GM12865 (cell line): ENCODE measurements at regions not wholly inside any gene's neighbourhood (a gene's known extent, or its start where the extent isn't known, plus 50 kb on each side); places are given as distances from the start of the nearest gene placed in this dataset.

Experiments
- DNase-seq: peaks from one replicate; pipeline ENCODE4 v3.0.0; 2010; ENCODE audit warnings: low read depth
- H3K4me3 ChIP-seq: 2 replicates; pipeline ENCODE4 v1.5.1; 2011; ENCODE audit warnings: mild to moderate bottlenecking, low read depth, low read length, control low read depth
- CTCF ChIP-seq: IDR thresholded peaks from 2 replicates; pipeline ENCODE4 v1.5.1; 2011; ENCODE audit warnings: low read length, control low read depth, low read depth, inconsistent platforms; ENCODE audit not compliant: insufficient read depth; ENCODE audit errors: missing control alignments

GRCh38 chr12:127558361-127558760, 708.6 kb upstream of the TMEM132C start:
- DNase-seq = no peak
- TF ChIP-seq CTCF = no peak

DNA sequence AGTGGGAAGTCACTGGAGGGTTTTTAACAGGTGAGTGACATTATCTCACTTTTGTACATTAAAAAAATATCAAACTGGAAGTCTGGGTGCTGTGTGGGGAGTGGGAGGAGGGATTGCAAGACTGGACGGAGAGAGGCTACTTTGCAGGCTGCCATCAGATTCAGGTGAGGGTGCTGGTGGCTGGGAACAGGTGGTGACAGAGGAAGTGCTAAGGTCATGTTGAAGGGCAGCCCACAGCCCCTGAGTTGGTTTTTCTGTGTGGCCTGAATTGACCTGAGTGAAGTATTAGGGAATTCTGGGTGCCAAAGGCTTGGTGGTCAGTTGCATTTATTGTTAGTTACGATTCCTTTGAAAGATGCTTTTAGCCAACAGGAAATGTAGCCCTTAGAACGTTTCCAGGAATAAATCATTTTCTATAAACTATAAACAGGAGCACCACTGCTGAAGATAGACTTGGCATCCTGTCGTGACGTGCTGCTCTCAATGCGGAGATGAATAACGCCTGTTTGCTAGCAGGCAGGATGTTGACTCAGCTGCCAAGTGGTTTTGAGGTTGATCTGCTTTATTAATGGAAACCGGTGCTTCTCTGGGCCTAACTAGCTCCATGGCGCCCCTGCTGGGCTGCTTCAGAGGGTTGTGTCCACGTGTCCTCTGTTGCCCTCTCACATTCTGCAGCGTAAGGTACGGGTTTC, 707.5 kb upstream of the TMEM132C start:
- DNase-seq = peak; percentile 91
- peak; percentile 65 for TF ChIP-seq CTCF
- no peak overlapping the region for H3K4me3 ChIP-seq

More at GRCh38 chr12:127558361-127558760, 708.6 kb upstream of the TMEM132C start:
- H3K4me3 ChIP-seq = no peak overlapping the region

DNA sequence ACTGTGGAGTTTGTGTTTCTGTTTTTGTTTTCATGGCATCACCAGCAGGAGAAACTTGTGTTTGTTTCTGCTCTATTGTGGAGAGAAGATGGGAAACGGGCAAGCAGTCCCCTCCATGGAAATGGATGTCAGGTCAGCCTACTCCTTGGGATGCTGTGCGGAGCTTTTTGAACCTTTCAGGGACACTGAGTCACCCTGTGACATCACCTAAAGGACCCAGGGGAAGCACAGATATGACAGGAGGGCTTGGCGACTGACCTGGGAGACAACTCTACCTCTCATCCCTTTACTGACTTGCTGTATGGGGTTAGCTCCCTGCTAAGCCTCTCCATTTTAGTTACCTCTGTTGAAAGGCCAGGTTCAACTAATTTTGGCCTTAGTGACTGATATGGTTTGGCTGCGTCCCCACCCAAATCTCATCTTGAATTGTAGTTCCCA, 706.9 kb upstream of the TMEM132C start:
- DNase-seq = no peak
- H3K4me3 ChIP-seq = no peak overlapping the region
- no peak for TF ChIP-seq CTCF

- DNase-seq = peak; percentile 18
- TF ChIP-seq CTCF = no peak
- no peak overlapping the region for H3K4me3 ChIP-seq
Observed at GRCh38 chr12:127562816-127563215, 704.2 kb upstream of the TMEM132C start.

- no peak for TF ChIP-seq CTCF
- no peak overlapping the region for H3K4me3 ChIP-seq
- DNase-seq = no peak
Observed at GRCh38 chr12:127565241-127565640, 701.7 kb upstream of the TMEM132C start.

DNA sequence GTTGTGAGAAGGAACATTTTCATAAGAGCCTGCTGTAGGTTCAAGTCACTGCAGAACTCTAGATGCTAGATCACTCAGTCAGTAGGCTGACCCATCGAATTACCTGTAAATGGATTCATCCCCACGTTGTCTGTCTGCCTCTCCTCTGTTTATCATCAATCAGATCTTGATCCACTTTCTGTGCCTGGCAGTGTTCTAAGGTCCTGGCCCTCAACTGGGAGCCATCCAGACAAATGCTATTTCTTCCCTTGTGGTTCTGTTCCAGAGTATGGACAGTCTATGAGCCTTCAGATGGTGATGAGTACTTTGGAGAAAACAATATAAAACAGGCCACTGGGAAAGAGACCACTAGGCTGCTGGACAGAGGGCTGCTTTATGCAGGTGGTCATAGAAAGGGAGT, 699.4 kb upstream of the TMEM132C start:
- no peak for DNase-seq
- no peak for TF ChIP-seq CTCF
- no peak overlapping the region for H3K4me3 ChIP-seq

DNA sequence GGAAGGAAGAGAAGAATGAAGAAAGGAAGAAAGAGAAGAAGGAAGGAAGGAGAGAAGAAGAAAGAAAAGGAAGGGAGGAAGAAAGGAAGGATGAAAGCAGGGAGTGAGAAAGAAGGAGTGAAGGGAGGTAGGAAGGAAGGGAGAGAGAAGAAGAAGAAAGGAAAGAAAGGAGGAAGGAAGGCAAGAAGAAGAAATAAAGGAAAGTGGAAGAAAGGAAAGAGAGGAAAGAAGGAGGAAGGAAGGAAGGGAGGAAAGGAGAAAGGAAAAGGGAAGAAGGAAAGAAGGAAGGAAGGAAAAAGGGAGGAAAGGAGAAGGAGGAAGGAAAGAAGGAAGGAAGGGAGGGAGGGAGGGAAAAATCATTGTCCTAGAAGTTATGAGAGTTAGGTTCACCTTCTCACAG, 696.6 kb upstream of the TMEM132C start:
- TF ChIP-seq CTCF = no peak
- no peak overlapping the region for H3K4me3 ChIP-seq

More for the DNA sequence above, 696.6 kb upstream of the TMEM132C start:
- no peak for DNase-seq
